ENCODE measurements at regions not wholly inside any gene's neighbourhood (a gene's known extent, or its start where the extent isn't known, plus 50 kb on each side); places are given as distances from the start of the nearest gene placed in this dataset.

DNA sequence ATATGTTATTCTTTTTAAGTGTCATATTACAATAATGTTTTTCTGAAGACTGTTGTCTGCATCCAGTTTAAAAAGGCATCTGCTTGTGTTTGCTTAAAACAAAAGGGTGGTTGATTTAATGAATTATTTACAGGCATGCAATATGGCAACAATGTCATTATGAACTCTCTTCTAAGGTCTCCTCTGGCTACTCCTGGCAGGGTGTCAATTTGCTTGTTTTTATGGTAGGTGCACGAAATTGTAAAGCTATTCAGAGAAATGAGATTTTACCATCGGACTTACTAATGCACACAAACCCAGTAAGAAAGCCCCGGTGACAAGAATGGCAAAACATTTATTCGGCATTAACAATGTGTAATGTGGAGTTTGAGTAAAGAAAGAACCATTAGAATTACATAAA is 539.8 kb upstream of the ZNF608 start:
- H3K4me3 ChIP-seq (ENCODE audit: low read depth in 1 of 2, low read length in 2 of 2) = no peak overlapping the region
- no peaks in the 10 kb centered on the region for H3K9me3 ChIP-seq (ENCODE audit: control insufficient read depth in 2 of 2, insufficient read depth in 1 of 2, low read depth in 1 of 2, low read length in 1 of 2)
- no peak overlapping the region for H3K27ac ChIP-seq (ENCODE audit: low read depth in 2 of 2, low read length in 1 of 2)
- H3K27me3 ChIP-seq (ENCODE audit: control insufficient read depth in 1 of 2, insufficient read depth in 2 of 2, low read length in 2 of 2) = no peaks in the 10 kb centered on the region
- WGBS, 2 donors = 78 to 87% methylated on average over 4 of the region's 4 CpGs
- H3K36me3 ChIP-seq (ENCODE audit: control insufficient read depth in 2 of 2, insufficient read depth in 2 of 2, low read length in 1 of 2) = no peaks in the 10 kb centered on the region
- no peaks in the 10 kb centered on the region for H3K4me1 ChIP-seq (ENCODE audit: control insufficient read depth in 2 of 2, insufficient read depth in 2 of 2, low read length in 1 of 2)

DNA sequence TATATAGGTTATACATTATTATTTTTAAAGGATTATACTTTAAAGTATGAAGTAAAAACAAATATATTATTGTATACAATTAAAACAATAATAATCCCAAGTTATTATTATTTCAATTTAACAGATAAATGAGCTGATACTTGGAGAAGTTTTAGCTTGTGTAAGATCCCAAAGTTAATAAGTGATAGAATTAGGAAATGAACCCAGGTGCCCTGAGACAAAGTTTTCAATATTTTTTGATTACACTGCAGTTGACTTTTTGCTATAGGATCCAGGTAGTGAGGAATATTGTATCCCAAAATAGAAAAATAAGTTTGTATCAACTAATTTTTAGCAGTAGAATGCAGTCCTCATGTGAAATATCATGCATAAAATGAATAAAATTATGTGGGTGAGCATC is 543.2 kb upstream of the ZNF608 start:
- Histone ChIP-seq H3K9me3 (ENCODE audit: control insufficient read depth in 2 of 2, insufficient read depth in 1 of 2, low read depth in 1 of 2, low read length in 1 of 2) (no peaks in the 10 kb centered on the region), H3K27ac (ENCODE audit: low read depth in 2 of 2, low read length in 1 of 2) (no peak overlapping the region), H3K4me3 (ENCODE audit: low read depth in 1 of 2, low read length in 2 of 2) (no peak overlapping the region), H3K36me3 (ENCODE audit: control insufficient read depth in 2 of 2, insufficient read depth in 2 of 2, low read length in 1 of 2) (no peaks in the 10 kb centered on the region), H3K27me3 (ENCODE audit: control insufficient read depth in 1 of 2, insufficient read depth in 2 of 2, low read length in 2 of 2) (no peaks in the 10 kb centered on the region), H3K4me1 (ENCODE audit: control insufficient read depth in 2 of 2, insufficient read depth in 2 of 2, low read length in 1 of 2) (no peaks in the 10 kb centered on the region)

DNA sequence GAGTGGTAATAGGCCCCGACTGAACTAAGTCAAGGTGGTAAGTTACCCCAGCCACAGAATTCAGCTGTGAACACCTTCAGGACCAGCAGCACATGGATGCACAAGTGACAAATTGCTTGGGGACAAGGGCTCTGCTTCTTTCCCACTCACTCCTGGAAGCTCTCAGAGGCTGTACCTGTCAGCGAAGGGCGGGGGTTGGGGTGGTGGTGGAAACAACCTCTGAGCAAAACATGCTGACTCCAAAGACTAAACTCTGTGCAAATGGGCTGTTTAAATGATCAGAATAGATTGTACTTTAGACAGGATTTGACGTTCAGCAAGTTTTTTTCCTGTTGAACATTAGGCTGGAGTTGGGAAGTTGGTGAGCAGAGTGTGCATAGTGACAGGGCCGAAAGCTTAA is 544.5 kb upstream of the ZNF608 start:
- H3K27me3 ChIP-seq (ENCODE audit: control insufficient read depth in 1 of 2, insufficient read depth in 2 of 2, low read length in 2 of 2) = no peaks in the 10 kb centered on the region

DNA sequence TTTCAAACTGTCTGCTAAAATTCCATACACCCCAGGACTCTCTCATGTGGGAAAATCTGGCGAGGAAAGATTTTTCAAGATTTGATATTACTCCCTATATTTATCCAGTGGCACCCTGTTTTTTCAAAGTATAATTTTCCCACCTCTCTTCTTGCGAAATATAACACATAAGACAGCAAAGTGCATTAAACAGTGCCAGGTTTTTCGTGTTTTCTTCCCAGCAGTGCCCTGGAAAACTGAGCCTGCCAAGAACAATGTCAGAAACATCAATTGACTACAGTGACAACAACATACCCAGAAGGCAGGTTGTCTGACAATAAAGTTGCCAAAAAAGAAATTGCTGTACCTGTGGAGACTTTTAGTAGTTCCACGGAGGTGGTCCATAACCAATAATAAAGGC is 545.0 kb upstream of the ZNF608 start:
- WGBS, 2 donors = 60 to 66% methylated on average over 4 of the region's 4 CpGs
- no peaks in the 10 kb centered on the region for H3K36me3 ChIP-seq (ENCODE audit: control insufficient read depth in 2 of 2, insufficient read depth in 2 of 2, low read length in 1 of 2)
- no peak overlapping the region for H3K4me3 ChIP-seq (ENCODE audit: low read depth in 1 of 2, low read length in 2 of 2)
- no peaks in the 10 kb centered on the region for H3K9me3 ChIP-seq (ENCODE audit: control insufficient read depth in 2 of 2, insufficient read depth in 1 of 2, low read depth in 1 of 2, low read length in 1 of 2)
- H3K4me1 ChIP-seq (ENCODE audit: control insufficient read depth in 2 of 2, insufficient read depth in 2 of 2, low read length in 1 of 2) = no peaks in the 10 kb centered on the region
- no peaks in the 10 kb centered on the region for H3K27me3 ChIP-seq (ENCODE audit: control insufficient read depth in 1 of 2, insufficient read depth in 2 of 2, low read length in 2 of 2)
- H3K27ac ChIP-seq (ENCODE audit: low read depth in 2 of 2, low read length in 1 of 2) = no peak overlapping the region

More for the DNA sequence above, 544.5 kb upstream of the ZNF608 start:
- no peak overlapping the region for H3K27ac ChIP-seq (ENCODE audit: low read depth in 2 of 2, low read length in 1 of 2)
- H3K4me1 ChIP-seq (ENCODE audit: control insufficient read depth in 2 of 2, insufficient read depth in 2 of 2, low read length in 1 of 2) = no peaks in the 10 kb centered on the region
- H3K36me3 ChIP-seq (ENCODE audit: control insufficient read depth in 2 of 2, insufficient read depth in 2 of 2, low read length in 1 of 2) = no peaks in the 10 kb centered on the region
- no peak overlapping the region for H3K4me3 ChIP-seq (ENCODE audit: low read depth in 1 of 2, low read length in 2 of 2)
- no peaks in the 10 kb centered on the region for H3K9me3 ChIP-seq (ENCODE audit: control insufficient read depth in 2 of 2, insufficient read depth in 1 of 2, low read depth in 1 of 2, low read length in 1 of 2)
- WGBS, 2 donors = 88 to 90% methylated on average over 5 of the region's 5 CpGs

DNA sequence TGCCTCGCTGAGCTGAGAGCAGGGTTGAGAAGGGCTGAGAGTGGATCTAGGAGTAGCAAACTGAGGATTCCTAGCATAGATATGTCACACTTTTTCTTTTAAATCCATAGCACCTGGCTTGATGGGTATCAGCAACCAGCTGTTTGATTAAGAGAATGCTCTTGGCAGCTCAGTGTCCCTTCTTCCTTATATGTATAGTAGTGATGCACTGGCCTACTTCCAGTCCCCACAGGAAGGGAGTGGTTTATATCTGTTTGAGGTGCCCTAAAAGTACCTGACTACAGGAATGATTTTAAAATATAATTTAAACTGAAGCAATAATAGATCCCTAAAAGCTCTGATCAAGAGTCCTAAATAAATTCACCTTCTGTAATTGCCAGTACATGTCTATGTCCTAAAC is 546.8 kb upstream of the ZNF608 start:
- no peak overlapping the region for H3K27ac ChIP-seq (ENCODE audit: low read depth in 2 of 2, low read length in 1 of 2)
- H3K9me3 ChIP-seq (ENCODE audit: control insufficient read depth in 2 of 2, insufficient read depth in 1 of 2, low read depth in 1 of 2, low read length in 1 of 2) = no peaks in the 10 kb centered on the region
- H3K36me3 ChIP-seq (ENCODE audit: control insufficient read depth in 2 of 2, insufficient read depth in 2 of 2, low read length in 1 of 2) = no peaks in the 10 kb centered on the region
- no peaks in the 10 kb centered on the region for H3K27me3 ChIP-seq (ENCODE audit: control insufficient read depth in 1 of 2, insufficient read depth in 2 of 2, low read length in 2 of 2)
- no peak overlapping the region for H3K4me3 ChIP-seq (ENCODE audit: low read depth in 1 of 2, low read length in 2 of 2)
- WGBS, 2 donors = 88 to 91% methylated on average over 1 of the region's 1 CpG
- no peaks in the 10 kb centered on the region for H3K4me1 ChIP-seq (ENCODE audit: control insufficient read depth in 2 of 2, insufficient read depth in 2 of 2, low read length in 1 of 2)

DNA sequence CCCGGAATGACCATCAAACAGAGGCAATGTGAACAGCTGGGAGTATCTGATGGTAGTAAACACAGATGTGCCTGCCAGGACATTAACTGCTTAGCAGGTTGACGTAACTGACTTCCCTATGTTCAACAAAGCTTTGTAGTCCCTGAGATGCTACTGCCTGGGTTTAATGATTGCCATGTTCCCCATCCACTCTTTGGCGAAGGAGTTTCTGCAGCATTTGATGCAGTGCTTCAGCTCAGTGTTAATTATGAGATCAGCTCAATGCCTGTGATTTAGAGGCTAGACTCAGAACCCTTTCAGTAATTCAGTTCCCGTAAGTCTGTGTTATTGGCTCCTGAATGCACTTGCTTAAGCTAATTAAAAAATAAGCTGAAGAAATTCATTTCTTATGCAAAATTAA is 547.3 kb upstream of the ZNF608 start:
- no peaks in the 10 kb centered on the region for H3K4me1 ChIP-seq (ENCODE audit: control insufficient read depth in 2 of 2, insufficient read depth in 2 of 2, low read length in 1 of 2)
- H3K9me3 ChIP-seq (ENCODE audit: control insufficient read depth in 2 of 2, insufficient read depth in 1 of 2, low read depth in 1 of 2, low read length in 1 of 2) = no peaks in the 10 kb centered on the region
- no peaks in the 10 kb centered on the region for H3K36me3 ChIP-seq (ENCODE audit: control insufficient read depth in 2 of 2, insufficient read depth in 2 of 2, low read length in 1 of 2)
- no peak overlapping the region for H3K27ac ChIP-seq (ENCODE audit: low read depth in 2 of 2, low read length in 1 of 2)
- H3K27me3 ChIP-seq (ENCODE audit: control insufficient read depth in 1 of 2, insufficient read depth in 2 of 2, low read length in 2 of 2) = no peaks in the 10 kb centered on the region
- 85 to 86% methylated on average over 4 of the region's 4 CpGs for WGBS, 2 donors
- no peak overlapping the region for H3K4me3 ChIP-seq (ENCODE audit: low read depth in 1 of 2, low read length in 2 of 2)

DNA sequence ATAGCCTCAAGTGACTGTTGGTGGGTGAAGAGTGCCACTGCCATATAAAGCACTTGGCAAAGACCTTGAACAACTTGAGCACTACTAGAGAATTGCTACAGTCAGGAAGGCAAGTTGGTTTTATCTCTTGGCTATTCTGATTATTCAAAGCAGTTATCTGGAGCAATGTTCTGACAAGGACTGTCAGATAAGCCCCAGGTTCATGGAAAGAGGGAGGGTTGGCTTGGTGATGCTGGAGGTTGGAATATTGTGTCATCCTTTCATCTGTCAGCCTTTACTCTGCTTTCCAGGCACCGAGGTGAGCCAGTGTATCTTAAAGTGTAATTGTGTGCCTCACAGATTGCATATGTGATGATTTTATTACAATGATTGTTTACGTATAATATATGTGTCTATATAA is 548.4 kb upstream of the ZNF608 start:
- no peaks in the 10 kb centered on the region for H3K9me3 ChIP-seq (ENCODE audit: control insufficient read depth in 2 of 2, insufficient read depth in 1 of 2, low read depth in 1 of 2, low read length in 1 of 2)
- H3K4me3 ChIP-seq (ENCODE audit: low read depth in 1 of 2, low read length in 2 of 2) = no peak overlapping the region
- WGBS, 2 donors = 75 to 78% methylated on average over 2 of the region's 2 CpGs
- H3K27me3 ChIP-seq (ENCODE audit: control insufficient read depth in 1 of 2, insufficient read depth in 2 of 2, low read length in 2 of 2) = no peaks in the 10 kb centered on the region
- no peak overlapping the region for H3K27ac ChIP-seq (ENCODE audit: low read depth in 2 of 2, low read length in 1 of 2)
- H3K36me3 ChIP-seq (ENCODE audit: control insufficient read depth in 2 of 2, insufficient read depth in 2 of 2, low read length in 1 of 2) = no peaks in the 10 kb centered on the region
- H3K4me1 ChIP-seq (ENCODE audit: control insufficient read depth in 2 of 2, insufficient read depth in 2 of 2, low read length in 1 of 2) = no peaks in the 10 kb centered on the region

DNA sequence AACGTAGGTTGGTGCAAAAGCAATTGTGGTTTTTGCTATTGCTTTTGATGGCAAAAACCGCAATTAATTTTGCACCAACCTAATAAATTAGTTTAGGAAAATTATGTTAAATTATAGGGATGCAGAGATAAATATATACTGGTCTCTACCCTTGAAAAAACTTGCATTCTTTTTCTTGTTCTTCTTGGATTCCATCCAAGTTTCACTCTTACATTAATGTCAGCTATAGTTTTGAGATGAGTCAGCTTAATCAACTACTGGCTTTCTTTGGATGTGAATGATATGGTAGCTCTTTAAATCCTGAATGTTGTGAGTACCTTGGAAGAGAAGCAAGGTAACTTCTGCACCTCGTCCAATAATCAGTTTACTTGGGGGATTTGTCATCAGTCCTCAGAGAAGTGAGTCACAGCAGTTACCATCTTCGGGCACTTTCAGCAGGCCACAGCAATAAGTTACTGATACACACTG is 549.0 kb upstream of the ZNF608 start:
- Histone ChIP-seq H3K4me3 (ENCODE audit: low read depth in 1 of 2, low read length in 2 of 2) (no peak overlapping the region), H3K9me3 (ENCODE audit: control insufficient read depth in 2 of 2, insufficient read depth in 1 of 2, low read depth in 1 of 2, low read length in 1 of 2) (no peaks in the 10 kb centered on the region), H3K27ac (ENCODE audit: low read depth in 2 of 2, low read length in 1 of 2) (no peak overlapping the region), H3K27me3 (ENCODE audit: control insufficient read depth in 1 of 2, insufficient read depth in 2 of 2, low read length in 2 of 2) (no peaks in the 10 kb centered on the region), H3K4me1 (ENCODE audit: control insufficient read depth in 2 of 2, insufficient read depth in 2 of 2, low read length in 1 of 2) (no peaks in the 10 kb centered on the region), H3K36me3 (ENCODE audit: control insufficient read depth in 2 of 2, insufficient read depth in 2 of 2, low read length in 1 of 2) (no peaks in the 10 kb centered on the region)
- WGBS, 2 donors = 52 to 70% methylated on average over 4 of the region's 4 CpGs

DNA sequence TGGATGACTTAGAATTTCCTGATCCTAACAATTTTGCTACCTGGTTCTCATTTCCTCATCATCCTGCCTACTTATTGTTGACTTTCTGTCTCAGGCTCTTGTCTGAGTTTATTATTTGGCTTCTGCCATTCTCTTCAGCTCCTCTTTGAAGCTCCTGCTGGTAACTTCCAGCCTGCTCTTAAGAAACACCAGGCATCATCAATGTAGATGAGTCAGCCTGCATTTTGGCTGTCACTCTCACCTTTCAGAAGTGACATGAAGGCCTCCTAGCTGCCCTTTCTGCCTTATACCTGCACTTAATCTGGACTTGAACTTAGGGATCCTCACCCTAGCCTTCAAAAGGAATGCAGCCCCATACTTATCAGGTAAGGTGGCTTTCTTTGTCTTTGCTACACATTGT is 551.8 kb upstream of the ZNF608 start:
- Histone ChIP-seq H3K27ac (ENCODE audit: low read depth in 2 of 2, low read length in 1 of 2) (no peak overlapping the region), H3K9me3 (ENCODE audit: control insufficient read depth in 2 of 2, insufficient read depth in 1 of 2, low read depth in 1 of 2, low read length in 1 of 2) (no peaks in the 10 kb centered on the region), H3K27me3 (ENCODE audit: control insufficient read depth in 1 of 2, insufficient read depth in 2 of 2, low read length in 2 of 2) (no peaks in the 10 kb centered on the region), H3K4me1 (ENCODE audit: control insufficient read depth in 2 of 2, insufficient read depth in 2 of 2, low read length in 1 of 2) (no peaks in the 10 kb centered on the region), H3K4me3 (ENCODE audit: low read depth in 1 of 2, low read length in 2 of 2) (no peak overlapping the region), H3K36me3 (ENCODE audit: control insufficient read depth in 2 of 2, insufficient read depth in 2 of 2, low read length in 1 of 2) (no peaks in the 10 kb centered on the region)

DNA sequence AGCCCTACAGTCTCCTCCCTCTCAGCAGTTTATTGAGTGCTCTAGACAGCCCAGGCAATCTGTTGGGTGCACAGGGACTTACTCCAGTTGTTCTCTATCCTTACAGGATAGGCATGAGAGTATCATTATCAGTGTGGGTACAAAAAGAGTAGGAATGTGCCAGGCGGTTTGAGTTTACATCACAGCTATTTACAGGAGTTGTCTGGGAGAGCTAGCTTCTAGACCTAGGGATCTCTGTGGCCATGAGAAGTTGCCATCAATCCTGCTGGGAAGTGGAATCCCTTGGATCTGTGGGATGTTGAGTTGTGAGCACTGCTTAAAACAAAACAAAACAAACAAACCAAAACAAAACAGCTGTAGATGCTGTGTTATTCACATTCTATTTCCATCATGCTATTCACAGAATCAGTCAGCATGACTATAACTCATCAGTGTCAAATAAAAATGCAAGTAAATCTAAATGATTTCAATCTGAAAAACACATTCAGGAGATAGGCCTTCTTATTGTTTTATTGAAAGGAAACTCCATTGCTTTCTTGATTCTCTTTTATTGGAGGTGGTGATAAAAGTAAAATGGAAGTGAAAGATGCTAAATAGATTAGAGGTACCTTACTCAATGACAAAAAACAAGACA is 552.4 kb upstream of the ZNF608 start:
- WGBS, 2 donors = 88 to 91% methylated on average over 1 of the region's 1 CpG
- H3K36me3 ChIP-seq (ENCODE audit: control insufficient read depth in 2 of 2, insufficient read depth in 2 of 2, low read length in 1 of 2) = no peaks in the 10 kb centered on the region

More for the DNA sequence above, 552.4 kb upstream of the ZNF608 start:
- H3K27ac ChIP-seq (ENCODE audit: low read depth in 2 of 2, low read length in 1 of 2) = no peak overlapping the region
- H3K4me1 ChIP-seq (ENCODE audit: control insufficient read depth in 2 of 2, insufficient read depth in 2 of 2, low read length in 1 of 2) = no peaks in the 10 kb centered on the region
- no peak overlapping the region for H3K4me3 ChIP-seq (ENCODE audit: low read depth in 1 of 2, low read length in 2 of 2)
- no peaks in the 10 kb centered on the region for H3K27me3 ChIP-seq (ENCODE audit: control insufficient read depth in 1 of 2, insufficient read depth in 2 of 2, low read length in 2 of 2)
- no peaks in the 10 kb centered on the region for H3K9me3 ChIP-seq (ENCODE audit: control insufficient read depth in 2 of 2, insufficient read depth in 1 of 2, low read depth in 1 of 2, low read length in 1 of 2)

All from esophagus (tissue), 2 donors.